HuH-7.5 (cell line): ENCODE measurements at regions not wholly inside any gene's neighbourhood (a gene's known extent, or its start where the extent isn't known, plus 50 kb on each side); places are given as distances from the start of the nearest gene placed in this dataset.

Experiments
- DNase-seq: peaks from one replicate; pipeline ENCODE4 v3.0.0; 2011; ENCODE audit warnings: low spot score

- DNase-seq: no peak
These were observed 779.3 kb downstream of the INHBA start for GRCh38 chr7:40923626-40924025.

DNA sequence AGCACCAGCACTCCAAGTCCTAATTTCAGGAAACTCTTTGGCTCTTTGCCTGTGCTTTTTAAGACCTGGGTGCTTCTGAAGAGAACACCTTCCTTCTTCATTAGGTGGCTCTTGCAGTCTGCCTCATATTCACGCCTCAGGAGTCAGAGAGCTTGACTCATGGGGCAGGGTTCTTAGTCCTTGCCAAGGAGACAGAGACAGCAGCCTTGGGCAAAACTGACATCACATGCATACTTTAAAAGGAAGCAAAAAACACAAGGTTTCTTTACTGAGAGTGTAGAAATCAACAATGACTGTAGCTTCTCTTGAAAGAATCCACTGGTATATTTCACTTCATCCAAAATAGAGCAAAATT is 780.6 kb downstream of the INHBA start:
- DNase-seq: no peak

DNA sequence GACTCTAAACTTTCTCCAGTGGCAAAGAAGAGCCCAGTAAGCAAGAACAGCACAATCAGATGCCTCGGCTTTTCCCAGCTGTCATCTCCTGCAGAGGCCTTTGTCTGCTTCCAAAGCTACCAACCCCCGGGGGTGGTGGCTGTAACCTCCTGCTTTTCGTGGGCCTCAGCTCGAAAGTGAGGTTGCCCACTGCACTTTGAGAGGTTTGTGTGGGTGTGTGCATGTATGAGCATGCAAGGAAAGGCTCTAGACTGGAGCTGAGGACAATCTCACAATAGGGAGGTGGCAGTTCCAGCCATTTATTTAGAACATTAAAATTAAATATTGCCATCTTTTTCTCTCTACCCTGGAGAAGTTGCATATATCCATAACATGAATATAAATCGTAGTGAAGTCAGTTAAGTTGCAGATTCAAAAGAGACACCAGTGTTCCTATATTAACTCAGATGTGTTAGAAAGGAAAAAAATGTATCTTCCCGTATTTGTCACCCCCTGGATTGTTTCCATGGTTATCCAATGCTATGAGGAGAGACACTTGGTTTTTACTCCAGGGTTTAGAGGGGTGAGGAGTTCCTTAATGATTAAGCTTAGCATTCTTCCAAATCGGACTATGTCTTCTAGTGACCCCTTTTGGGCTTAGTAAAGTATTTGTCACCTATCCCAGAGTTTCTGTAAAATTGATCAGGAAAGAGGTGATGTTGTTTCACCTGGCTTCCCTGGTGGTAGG is 781.1 kb downstream of the INHBA start:
- no peak for DNase-seq

DNA sequence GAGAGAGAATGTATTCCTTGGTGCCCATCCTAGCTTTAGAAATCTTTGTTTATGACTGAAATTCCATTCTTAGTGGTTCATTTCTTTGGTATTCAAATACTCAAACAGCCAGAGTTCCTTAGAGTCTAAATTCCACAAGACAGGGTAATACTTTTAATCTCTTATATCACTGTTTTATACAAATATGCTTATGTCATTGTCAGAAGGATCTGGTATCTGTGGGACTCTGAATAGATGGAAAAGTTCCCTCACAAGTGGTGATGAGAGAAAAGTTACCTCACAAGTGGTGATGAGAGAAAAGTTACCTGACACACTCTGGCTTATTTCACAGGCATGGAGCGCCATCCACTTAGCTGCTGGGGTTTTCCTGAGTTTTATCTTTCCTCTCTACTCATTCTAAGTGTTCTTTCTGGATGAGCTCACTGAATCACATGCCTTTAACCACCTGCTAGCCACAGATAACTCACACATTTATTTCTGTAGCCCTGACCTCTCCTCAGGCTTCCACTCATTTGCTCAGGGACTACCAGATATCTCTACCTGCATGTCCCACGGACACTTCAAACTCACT is 784.0 kb downstream of the SUGCT start:
- DNase-seq: no peak

DNA sequence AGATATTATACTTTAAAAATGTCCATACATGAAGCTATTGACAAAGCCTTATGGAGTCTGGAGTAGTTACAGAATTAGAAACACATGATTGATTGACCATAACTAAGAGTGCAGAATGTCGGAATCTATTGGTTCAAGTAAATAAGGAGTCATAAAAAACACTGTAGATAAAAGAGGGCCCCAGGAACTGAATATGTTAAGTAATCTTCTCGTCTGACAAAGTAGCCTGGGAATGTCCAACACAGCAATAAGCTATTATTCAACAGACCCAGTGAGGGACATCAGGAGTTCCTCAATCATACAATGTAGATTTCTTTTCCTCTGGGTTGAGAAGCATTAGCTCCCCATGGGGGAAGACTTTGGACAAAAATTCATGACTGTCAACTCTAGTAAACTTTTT is 782.0 kb downstream of the SUGCT start:
- DNase-seq: no peak

GRCh38 chr7:40915071-40915470 is 780.3 kb downstream of the SUGCT start:
- DNase-seq: no peak
